HG03442 (cell line): ENCODE measurements at regions not wholly inside any gene's neighbourhood (a gene's known extent, or its start where the extent isn't known, plus 50 kb on each side); places are given as distances from the start of the nearest gene placed in this dataset.

ENCODE experiments used
- ATAC-seq: cut with Tn5 transposase; IDR thresholded peaks from one replicate; pipeline ENCODE4 v1.9.1; 2021; ENCODE audit warnings: mild to moderate bottlenecking, moderate library complexity; ENCODE audit not compliant: unreplicated experiment

DNA sequence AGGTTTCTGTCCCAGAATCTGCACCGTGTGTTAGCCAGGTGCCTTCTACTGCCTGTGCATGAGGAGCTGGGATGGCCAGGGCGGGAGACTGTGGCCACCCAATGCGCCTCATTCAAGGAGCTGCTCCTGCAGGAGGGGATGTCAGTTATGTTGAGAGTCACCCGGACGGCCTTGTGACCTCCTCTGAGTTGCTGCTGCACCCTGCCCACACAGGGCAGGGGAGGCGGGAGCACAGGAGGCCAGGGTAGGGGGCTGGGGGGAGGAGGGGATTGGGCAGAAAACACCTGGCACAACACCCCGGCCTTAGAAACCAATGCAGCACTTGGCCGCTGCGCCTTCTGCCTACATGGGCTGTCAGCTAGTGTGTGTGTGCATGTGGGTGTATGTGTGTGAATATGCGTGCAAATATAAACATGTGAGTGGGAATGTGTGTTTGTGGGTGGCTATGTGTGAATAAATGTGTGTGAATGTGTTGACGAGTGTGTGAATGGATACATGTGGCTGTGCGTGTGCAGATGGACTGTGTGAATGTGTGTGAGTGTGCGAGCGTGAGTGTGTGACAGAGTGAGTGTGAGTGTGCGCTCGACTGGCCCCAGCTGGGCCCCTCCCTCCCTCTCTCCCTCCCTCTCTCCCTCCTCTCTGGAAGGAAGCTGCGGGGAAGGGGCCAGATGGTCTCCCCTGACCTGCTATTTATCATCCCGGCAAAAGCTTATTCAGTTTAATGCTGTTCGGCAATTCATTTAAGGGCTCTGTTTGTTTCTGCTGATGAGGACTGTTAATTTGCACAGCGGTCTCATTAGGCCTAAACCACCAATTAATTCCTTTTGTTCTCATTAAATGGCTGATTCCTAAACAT lies 106.9 kb downstream of the TLE3 start:
- ATAC-seq: no peak

DNA sequence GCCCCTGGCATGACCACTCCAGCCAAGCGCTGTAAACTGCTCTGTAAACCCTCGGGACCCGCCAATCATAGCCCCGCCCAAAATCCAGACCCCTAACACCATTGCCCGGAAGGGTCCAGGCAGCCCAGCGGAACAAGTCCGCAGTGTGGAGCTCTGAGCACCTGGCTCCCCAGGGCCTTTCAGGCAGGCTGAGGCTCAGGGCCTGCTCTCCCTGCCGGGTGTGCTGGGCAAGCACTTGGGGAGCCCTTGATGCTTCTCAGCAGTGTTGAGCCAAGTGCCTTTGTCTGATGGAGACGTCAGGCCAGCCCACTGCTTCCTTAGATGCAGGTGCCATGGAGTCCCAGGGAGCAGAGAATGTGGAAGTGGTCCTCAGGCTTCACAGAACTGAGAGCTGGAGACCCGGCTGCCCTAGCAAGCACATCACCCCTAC lies 106.2 kb downstream of the TLE3 start:
- no peak for ATAC-seq

DNA sequence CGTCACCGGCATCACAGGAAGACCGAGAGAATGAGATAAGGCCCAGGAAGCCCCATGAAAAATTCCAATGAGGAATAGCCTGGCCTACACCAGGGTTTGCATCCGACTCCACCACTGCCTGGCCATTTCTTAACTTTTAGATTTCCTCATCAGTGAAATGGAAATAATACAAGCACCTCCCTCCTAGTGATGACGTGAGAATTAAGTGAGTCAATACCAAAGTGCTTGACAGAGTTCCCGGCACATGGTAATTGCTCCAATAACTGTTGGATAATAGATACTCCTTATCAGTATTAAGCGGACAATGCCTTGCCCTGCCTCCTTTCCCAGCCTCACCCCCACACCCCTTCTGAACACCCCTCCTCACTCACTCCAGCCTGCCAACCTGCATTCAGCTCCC lies 105.4 kb downstream of the TLE3 start:
- ATAC-seq: no peak

DNA sequence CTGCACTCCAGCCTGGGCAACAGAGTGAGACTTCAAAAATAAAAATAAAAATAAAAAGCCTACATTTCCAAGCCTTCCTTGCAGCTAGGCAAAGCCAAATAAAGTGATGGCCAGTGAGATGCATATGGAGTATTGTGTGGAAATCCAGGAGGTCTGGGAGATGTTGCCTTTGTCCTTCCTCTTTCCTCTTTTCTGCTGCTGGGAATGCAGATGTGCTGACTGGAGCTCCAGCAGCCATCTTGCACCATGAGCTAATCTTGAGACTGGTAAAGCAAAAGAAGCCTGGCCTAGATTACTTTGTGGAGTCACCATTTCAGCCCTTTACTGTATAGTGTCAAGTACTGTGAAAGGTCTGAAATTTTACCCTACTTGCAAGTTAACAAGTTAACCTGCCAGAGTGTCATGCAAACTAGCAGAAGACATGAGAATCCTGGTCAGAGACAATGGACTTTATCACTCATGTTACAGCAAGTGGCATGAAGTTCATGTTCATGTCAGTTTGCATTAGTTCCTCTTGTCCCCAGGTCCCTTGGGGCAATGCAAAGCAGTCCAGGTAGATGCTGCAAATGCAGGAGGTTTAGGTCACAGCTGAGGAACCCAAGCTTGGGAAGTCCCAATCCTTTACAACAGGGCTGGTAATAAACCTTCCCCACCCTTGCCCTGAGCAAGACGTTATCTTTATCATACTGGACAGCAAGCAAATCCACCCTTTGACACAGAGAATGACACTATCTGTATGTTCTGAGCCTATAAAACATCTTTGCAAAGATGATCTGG lies 103.1 kb downstream of the TLE3 start:
- ATAC-seq: no peak

DNA sequence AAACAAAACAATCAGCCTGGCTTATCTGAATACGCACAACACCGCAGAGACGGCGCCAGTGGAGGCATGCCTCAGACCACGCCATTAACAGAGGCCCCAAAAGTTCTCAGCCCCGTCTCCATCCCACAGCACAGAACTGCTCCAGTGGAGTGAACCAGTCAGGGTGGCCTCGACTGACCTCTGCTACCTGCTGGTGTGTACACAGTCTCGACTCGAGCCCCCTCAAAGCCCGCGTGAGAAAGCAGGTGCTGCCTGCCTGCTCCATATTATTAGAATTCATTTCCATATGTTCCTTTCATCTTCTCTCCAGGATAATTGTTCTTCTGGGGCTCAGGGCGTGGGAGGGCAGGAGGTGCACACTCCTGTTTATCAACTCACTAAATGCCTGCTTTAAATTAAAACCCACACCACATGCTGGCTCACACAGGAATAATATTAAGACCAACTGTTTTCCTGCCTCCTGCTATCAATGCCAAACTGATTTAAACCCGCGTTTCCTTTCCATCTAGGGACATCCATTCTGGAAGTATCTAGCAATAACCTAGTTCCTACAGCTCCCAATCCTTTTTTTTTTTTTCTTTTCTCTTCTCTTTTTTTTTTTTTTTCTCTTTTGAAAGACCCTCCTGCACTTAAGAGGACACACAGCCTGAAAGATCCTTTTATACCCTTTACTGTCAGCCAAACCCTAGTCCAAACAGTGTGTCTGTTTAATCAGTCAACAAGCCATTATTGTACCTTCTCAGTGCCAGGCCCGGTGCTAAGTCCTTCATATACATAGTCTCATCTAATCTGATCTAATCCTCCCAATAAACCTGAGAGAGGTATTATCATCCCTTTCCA lies 101.2 kb downstream of the TLE3 start:
- no peak for ATAC-seq

DNA sequence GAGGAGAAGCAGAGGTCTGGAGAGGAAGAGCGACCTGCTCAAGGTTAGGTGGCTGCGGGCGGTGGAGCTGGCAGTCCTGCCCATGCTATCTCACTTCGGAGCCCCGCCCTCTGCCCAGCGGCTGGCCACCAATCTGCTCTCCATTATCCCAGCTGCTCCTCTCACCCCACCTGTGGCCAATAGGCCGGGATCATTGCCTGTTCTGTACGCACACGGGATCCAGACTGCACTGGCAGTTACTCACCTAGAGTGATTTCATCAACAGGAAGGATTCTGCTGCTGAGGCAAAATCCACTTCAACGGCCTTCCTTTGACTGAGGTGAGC lies 100.6 kb downstream of the TLE3 start:
- no peak for ATAC-seq
